ENCODE measurements at regions not wholly inside any gene's neighbourhood (a gene's known extent, or its start where the extent isn't known, plus 50 kb on each side); places are given as distances from the start of the nearest gene placed in this dataset.
"Not testable (repeated sequence)": the region's sequence is repeated elsewhere in the genome, so short reads cannot be mapped to it uniquely, and the experiment has no call there.

- not testable (repeated sequence) for DNase-seq
Measured at GRCh38 chr11:3583476-3583875, 58.3 kb downstream of the ART5 start.

GRCh38 chr11:3581389-3581725 lies 60.4 kb downstream of the ART5 start:
- DNase-seq: not testable (repeated sequence)

- peak; percentile 65 for DNase-seq
Measured at GRCh38 chr11:3580487-3581388, 61.1 kb downstream of the ART5 start.

GRCh38 chr11:3579600-3580459 lies 62.0 kb downstream of the ART5 start:
- DNase-seq: not testable (repeated sequence)

- DNase-seq: not testable (repeated sequence)
Measured at GRCh38 chr11:3576066-3576604, 65.7 kb downstream of the ART5 start.

- DNase-seq: not testable (repeated sequence)
Measured at GRCh38 chr11:3572976-3573647, 68.7 kb downstream of the ART5 start.

- not testable (repeated sequence) for DNase-seq
Measured at GRCh38 chr11:3571752-3572151, 70.0 kb downstream of the ART5 start.

- not testable (repeated sequence) for DNase-seq
Measured at GRCh38 chr11:3565838-3566237, 76.0 kb downstream of the ART5 start.

- DNase-seq: peak; percentile 26
Measured at GRCh38 chr11:3564383-3564782, 77.4 kb downstream of the ART5 start.

- DNase-seq: peak; percentile 3
Measured at GRCh38 chr11:3554621-3555020, 87.2 kb downstream of the ART5 start.

GRCh38 chr11:3544990-3545389 lies 96.8 kb downstream of the ART5 start:
- peak; percentile 2 for DNase-seq

GRCh38 chr11:3538220-3538619 lies 103.6 kb downstream of the ART5 start:
- DNase-seq: not testable (repeated sequence)

- DNase-seq: not testable (repeated sequence)
Measured at GRCh38 chr11:3537254-3537653, 104.5 kb downstream of the ART5 start.

GRCh38 chr11:3532958-3533357 lies 108.8 kb downstream of the ART5 start:
- not testable (repeated sequence) for DNase-seq

GRCh38 chr11:3531280-3531679 lies 110.5 kb downstream of the ART5 start:
- not testable (repeated sequence) for DNase-seq

- not testable (repeated sequence) for DNase-seq
Measured at GRCh38 chr11:3523567-3523966, 118.2 kb downstream of the ART5 start.

GRCh38 chr11:3520905-3521304 lies 120.9 kb downstream of the ART5 start:
- not testable (repeated sequence) for DNase-seq

GRCh38 chr11:3519841-3520240 lies 122.0 kb downstream of the ART5 start:
- DNase-seq: not testable (repeated sequence)

GRCh38 chr11:3516934-3517567 lies 124.7 kb downstream of the ART5 start:
- DNase-seq: not testable (repeated sequence)

GRCh38 chr11:3516345-3516933 lies 125.4 kb downstream of the ART5 start:
- not testable (repeated sequence) for DNase-seq

GRCh38 chr11:3514635-3515424 lies 127.0 kb downstream of the ART5 start:
- DNase-seq: not testable (repeated sequence)
